ENCODE measurements at regions not wholly inside any gene's neighbourhood (a gene's known extent, or its start where the extent isn't known, plus 50 kb on each side); places are given as distances from the start of the nearest gene placed in this dataset.

DNA sequence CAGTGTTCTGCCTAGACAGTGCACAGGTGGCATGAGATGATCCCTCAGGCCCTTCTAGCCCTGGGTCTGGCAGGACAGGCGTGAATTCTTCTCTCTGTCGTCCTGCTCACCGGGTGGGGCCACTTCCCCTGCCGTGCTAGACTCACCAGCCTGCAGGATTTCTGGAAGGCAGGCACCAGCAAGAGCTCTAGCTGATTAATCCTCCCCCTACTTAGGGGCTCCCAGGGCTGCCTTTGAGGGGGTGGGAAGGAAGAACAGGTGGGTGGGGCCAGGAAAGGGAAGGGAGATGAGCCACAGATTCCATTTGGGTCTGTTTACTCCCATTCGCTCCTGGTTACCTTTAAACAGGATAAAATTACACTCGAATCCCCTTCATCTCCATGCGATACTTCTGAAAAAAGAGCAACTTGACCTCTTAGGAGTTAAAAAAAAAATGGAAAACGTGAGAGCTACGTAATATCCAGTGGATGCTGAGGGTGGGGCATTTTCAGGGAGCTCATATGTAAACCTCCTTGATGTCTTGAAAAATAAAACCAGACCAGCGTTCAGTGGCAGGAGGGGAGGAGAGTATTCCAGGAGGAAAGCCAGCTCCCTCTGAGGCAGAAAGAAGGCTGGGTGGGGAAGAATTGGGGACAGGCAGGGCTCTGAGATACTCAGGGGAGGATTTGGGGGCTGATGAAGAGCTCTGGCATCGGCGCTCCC lies 665.5 kb downstream of the PTPRU start:
- no peak for DNase-seq

DNA sequence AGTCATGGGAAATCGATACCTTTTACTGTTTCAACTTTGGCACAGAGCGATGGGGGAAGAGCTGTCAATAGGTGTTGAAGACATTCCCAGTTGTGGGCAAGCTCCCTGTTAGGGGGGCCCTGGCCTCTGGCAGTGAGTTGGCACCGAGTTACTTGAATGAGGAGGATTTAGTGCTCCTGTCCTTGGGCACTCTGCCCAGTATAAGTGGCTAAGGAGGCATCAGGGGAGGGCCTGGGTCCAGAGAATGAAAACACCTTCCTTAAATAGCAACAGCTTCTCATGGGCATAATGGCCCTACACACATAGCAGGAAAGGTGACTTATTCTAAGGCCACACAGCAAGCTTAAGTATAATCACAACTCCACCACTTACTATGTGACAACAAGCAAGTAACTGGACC lies 664.4 kb downstream of the PTPRU start:
- no peak for DNase-seq

DNA sequence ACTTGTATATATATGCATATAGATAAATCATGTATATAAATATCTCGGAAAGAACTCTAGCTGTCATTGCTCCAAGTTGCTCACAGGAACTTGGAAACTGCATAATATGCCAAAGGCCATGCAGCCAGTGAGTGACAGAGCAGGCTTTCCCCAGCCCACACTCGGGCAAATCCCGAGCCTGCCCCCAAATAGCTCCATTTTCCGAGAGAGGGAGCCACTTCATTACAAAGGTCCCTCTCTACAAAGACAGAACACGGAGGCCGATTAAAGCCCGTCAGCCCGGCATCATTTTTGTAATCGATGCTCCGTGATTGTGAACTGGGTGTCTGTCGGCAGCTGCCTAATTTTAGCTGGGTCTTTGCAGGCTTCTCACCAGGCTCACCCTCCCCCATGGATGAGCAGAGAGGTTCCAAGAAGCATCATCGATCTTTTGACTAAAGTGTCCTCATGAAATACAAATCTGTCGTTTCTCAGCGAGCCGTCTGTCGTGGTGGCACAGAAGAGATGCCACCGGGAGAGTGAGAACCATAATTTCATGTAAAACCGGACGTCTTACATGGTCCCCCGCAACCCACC lies 663.9 kb downstream of the PTPRU start:
- DNase-seq: no peak

GRCh38 chr1:29896791-29897714 lies 660.7 kb downstream of the PTPRU start:
- DNase-seq: no peak

DNA sequence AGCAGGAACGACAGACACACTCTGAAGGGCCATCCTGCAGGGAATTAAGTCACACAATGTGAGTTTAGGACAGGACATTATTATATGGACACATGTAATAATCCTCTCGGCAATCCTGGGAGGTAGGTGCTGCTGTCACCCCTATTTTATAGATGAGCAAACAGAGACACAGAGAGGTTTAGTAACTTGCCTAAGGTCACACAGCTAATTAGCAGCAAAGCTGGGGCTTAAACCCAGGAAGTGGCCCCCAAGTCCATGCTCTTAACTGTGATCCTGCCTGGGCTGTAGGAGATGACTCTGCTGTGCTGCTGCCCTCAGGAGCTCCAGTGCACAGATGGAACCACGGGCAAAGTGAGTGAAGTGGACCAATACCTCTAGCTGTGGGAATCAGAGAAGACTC lies 660.0 kb downstream of the PTPRU start:
- no peak for DNase-seq

DNA sequence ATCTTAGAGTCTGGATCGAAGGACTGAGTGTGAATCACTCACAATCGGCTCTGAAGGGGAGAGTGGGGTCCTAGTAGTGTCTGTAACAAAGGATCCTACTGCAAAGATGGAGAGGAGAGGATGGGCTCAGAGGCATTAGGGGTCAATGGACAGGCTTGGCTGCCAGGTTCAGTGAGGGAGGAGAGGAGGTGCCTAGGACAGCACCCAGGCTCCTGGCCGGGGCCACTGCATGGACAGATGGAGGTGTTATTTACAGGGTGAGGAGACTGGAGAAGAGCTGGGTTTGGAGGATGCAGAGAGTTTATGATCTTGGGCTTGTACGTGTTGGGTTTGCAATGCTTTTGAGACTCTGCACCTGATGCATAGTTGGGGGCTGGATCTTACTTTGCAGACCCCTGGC lies 658.9 kb downstream of the PTPRU start:
- DNase-seq: no peak

GRCh38 chr1:29894311-29894710 lies 658.0 kb downstream of the PTPRU start:
- no peak for DNase-seq

GRCh38 chr1:29893806-29894205 lies 657.5 kb downstream of the PTPRU start:
- DNase-seq: no peak

DNA sequence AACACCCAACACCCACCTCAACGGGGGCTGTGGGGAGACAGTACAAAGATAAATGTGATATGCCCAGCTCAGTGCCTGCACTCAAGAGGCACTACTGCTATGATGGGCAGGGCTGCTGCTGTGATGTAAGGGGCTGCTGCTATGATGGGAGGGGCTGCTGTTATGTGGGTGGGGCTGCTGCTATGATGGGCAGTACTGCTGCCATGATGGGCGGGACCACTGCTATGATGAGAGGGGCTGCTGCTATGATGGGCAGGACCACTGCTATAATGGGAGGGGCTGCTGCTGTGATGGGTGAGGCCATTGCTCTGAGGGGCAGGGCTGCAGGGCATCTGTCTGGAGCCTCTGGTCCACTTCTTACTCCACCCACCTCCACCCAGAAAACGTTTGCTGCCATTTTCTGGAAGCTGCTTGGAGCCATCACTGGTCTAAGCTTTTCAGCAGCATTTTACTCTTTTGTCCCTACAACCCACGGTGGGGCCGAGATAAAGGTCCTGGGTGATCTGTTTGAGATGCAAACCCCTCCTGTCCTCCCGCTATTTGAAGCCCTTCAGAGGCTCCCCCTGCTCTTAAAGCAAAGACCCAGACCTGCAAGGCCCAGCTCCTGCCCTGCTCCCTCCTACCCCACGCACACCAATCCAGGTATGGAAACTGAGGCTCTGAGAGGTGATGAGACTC lies 656.9 kb downstream of the PTPRU start:
- no peak for DNase-seq

DNA sequence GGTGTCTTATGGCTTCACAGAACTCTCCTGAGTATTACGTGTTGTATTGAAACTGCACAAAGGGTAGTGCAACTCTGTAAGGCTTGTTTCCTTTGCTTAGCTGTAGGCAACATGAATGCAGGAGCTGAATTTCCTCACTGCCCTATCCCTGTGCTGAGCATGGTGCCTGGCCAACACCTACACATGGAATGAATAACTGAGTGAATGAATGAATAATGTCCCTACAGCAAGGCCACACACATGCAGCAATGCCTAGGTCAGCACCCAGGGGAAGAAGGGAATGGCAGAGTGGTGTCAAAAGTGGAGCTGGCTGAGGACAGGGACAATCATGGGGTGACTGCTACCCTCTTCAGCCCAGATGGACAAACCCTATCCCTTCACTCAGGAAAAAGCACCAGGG lies 655.9 kb downstream of the PTPRU start:
- DNase-seq: no peak

- DNase-seq: no peak
Observed at GRCh38 chr1:29890201-29890959, 654.1 kb downstream of the PTPRU start.

- no peak for DNase-seq
Observed at GRCh38 chr1:29889776-29890175, 653.5 kb downstream of the PTPRU start.

- DNase-seq: no peak
Observed at GRCh38 chr1:29884740-29885139, 648.4 kb downstream of the PTPRU start.

DNA sequence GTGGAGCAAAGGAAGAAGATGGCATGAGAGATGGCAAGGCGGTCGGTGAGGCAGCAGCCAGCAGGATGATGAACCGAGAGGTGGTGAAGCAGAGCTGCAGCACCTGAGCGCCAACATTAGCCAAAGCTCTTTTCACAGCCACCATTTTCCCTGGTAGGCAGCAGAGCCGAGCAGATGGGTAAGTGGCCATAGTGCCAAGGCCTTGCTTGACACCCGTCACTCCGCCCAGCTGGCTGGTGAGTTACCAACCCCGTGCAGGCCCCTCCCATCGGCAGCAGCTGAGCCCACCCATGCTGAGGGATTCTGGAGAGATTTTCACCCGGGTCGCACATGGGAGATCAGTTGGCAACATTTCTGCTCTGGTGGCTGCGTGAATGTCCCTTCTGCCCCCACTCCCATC lies 647.7 kb downstream of the PTPRU start:
- DNase-seq: no peak

DNA sequence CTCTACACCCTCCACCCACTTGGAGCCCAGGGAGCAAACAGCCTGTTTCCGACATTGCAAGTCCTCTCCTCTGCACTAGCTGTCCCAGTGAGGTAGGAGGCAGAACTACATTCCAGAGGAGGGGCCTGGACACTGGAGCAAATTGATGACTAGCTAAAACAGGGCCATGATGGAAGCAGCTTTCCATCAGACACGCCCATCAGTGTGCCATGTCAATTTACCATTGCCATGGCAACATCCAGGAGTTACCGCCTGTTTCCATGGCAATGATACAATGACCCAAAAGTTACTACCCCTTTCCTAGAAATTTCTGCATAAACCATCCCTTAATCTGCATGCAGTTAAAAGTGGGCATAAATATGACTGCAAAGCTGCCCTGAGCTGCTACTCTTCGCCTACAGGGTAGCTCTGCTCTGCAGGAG lies 647.1 kb downstream of the PTPRU start:
- no peak for DNase-seq

DNA sequence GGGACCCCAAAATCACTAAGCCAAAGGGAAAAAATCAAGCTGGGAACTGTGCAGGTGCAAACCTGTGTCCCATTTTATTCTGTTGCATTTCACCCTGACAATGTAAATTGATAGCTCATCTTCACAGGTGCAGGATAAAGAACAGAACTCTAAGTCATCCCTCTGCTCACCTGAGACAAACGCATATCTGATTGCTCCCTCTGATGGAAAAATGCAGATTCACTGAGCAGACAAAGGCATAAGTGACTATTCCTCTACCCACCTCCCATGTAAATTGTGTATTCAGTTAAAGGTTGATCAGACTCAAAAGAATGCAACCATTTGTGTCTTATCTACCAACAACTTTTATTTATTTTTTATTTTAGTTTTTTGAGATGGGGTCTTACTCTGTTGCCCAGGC lies 644.2 kb downstream of the PTPRU start:
- no peak for DNase-seq

GRCh38 chr1:29879217-29879616 lies 642.9 kb downstream of the PTPRU start:
- DNase-seq: no peak

DNA sequence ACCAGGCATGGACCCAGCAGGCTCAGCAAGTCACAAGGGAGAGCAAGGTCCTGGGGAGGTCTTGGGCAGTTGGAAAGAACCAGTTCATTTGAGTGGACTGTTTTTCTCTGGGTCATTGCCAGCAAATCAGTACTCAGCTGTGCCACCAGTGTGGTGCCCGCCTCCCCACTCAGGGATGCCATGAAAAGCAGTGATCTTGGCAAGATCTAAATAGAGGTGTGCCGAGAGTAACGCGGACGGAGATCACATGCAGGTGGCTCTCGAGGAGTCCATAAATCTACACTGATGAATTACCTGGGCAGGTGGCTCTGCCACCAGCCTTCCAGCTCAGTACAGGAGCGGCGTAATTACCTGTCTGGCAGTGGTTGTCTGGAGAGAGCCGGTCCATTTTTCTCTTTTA lies 642.2 kb downstream of the PTPRU start:
- no peak for DNase-seq

- DNase-seq: no peak
Observed at GRCh38 chr1:29876902-29877301, 640.6 kb downstream of the PTPRU start.

- DNase-seq: no peak
Observed at GRCh38 chr1:29876441-29876840, 640.1 kb downstream of the PTPRU start.

GRCh38 chr1:29875557-29876028 lies 639.3 kb downstream of the PTPRU start:
- no peak for DNase-seq

GRCh38 chr1:29870621-29871020 lies 634.3 kb downstream of the PTPRU start:
- DNase-seq: no peak

All from activated CD8-positive, alpha-beta memory T cell treated with anti-CD3 and anti-CD28 coated beads, Interleukin-2, amount 50 U/mL, for 48 hours (primary cell).